ENCODE measurements at regions not wholly inside any gene's neighbourhood (a gene's known extent, or its start where the extent isn't known, plus 50 kb on each side); places are given as distances from the start of the nearest gene placed in this dataset.

DNA sequence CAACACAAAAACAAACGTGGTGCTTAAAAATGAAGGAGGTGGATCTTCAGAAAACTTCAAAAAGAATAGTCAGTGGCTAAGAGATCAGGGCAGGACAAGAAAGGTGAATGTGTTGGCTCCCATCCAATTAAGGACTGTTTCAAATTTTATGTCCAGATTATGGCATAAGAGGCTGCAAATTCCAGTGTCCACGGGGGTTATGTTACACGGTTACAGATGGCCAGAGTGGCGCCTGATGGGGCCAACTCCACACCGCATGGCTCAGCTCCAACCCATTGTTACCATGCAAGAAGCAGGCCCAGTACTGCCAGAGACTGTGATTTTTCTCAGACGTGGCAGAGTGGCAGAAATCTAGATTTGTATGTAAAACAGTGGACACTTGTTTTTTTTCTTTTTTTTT is 168.4 kb upstream of the TENM3 start:
- TF ChIP-seq POLR2A (IDR thresholded peaks at IDR 0.05) (no peak), CTCF (IDR thresholded peaks at IDR 0.05) (no peak)
